H54 (cell line): ENCODE measurements at regions not wholly inside any gene's neighbourhood (a gene's known extent, or its start where the extent isn't known, plus 50 kb on each side); places are given as distances from the start of the nearest gene placed in this dataset.

Source experiments
- DNase-seq: peaks from one replicate; pipeline ENCODE4 v3.0.0; 2011; ENCODE audit warnings: low spot score, mixed read lengths; ENCODE audit not compliant: insufficient read length
- FAIRE-seq: peaks from 3 replicates; lab custom pipeline; 2011; peaks lifted over from hg19 to GRCh38; lab: Jason Lieb, UNC
- POLR2A ChIP-seq: IDR thresholded peaks from 2 replicates; pipeline ENCODE4 v1.6.1; 2011; ENCODE audit warnings: low read depth, mild to moderate bottlenecking, low read length

GRCh38 chr11:43545610-43546009, 134.9 kb upstream of the HSD17B12 start:
- DNase-seq (no peak), FAIRE-seq (no peak)
- TF ChIP-seq POLR2A, result no peak

- FAIRE-seq (no peak), DNase-seq (no peak)
- no peak for TF ChIP-seq POLR2A
Observed at GRCh38 chr11:43546561-43547429, 133.7 kb upstream of the HSD17B12 start.

GRCh38 chr11:43547430-43547831, 133.1 kb upstream of the HSD17B12 start:
- FAIRE-seq (no peak), DNase-seq (no peak)
- no peak for TF ChIP-seq POLR2A

- DNase-seq, result no peak
- TF ChIP-seq POLR2A, result no peak
- FAIRE-seq, result no peak
Observed at GRCh38 chr11:43547889-43548381, 132.6 kb upstream of the HSD17B12 start.

- TF ChIP-seq POLR2A, result no peak
- FAIRE-seq (no peak), DNase-seq (no peak)
Observed at GRCh38 chr11:43548916-43549315, 131.6 kb upstream of the HSD17B12 start.

GRCh38 chr11:43549624-43550023, 130.9 kb upstream of the HSD17B12 start:
- no peak for DNase-seq
- TF ChIP-seq POLR2A, result no peak
- FAIRE-seq, result no peak

- no peak for DNase-seq
- no peak for TF ChIP-seq POLR2A
- no peak for FAIRE-seq
Observed at GRCh38 chr11:43550714-43551113, 129.8 kb upstream of the HSD17B12 start.

- TF ChIP-seq POLR2A, result no peak
Observed at GRCh38 chr11:43554148-43554473, 126.4 kb upstream of the HSD17B12 start.

GRCh38 chr11:43555186-43555585, 125.4 kb upstream of the HSD17B12 start:
- FAIRE-seq (no peak), DNase-seq (no peak)
- no peak for TF ChIP-seq POLR2A

More at GRCh38 chr11:43554148-43554473, 126.4 kb upstream of the HSD17B12 start:
- FAIRE-seq, result no peak
- DNase-seq, result no peak

GRCh38 chr11:43555816-43556611, 124.5 kb upstream of the HSD17B12 start:
- FAIRE-seq, result no peak
- no peak for DNase-seq

GRCh38 chr11:43556612-43557375, 123.7 kb upstream of the HSD17B12 start:
- FAIRE-seq (no peak), DNase-seq (no peak)
- no peak for TF ChIP-seq POLR2A

More at GRCh38 chr11:43555816-43556611, 124.5 kb upstream of the HSD17B12 start:
- TF ChIP-seq POLR2A, result no peak

GRCh38 chr11:43557553-43558110, 122.9 kb upstream of the HSD17B12 start:
- FAIRE-seq, result no peak
- no peak for DNase-seq
- TF ChIP-seq POLR2A, result no peak

GRCh38 chr11:43558146-43558545, 122.4 kb upstream of the HSD17B12 start:
- FAIRE-seq, result no peak
- no peak for DNase-seq
- no peak for TF ChIP-seq POLR2A
